HG02588 (cell line): ENCODE measurements at regions not wholly inside any gene's neighbourhood (a gene's known extent, or its start where the extent isn't known, plus 50 kb on each side); places are given as distances from the start of the nearest gene placed in this dataset.

Experiments
- ATAC-seq: cut with Tn5 transposase; IDR thresholded peaks from one replicate; pipeline ENCODE4 v1.9.1; 2021; ENCODE audit warnings: mild to moderate bottlenecking, moderate library complexity; ENCODE audit not compliant: unreplicated experiment

GRCh38 chr18:63071701-63072141 lies 247.8 kb downstream of the BCL2 start:
- no peak for ATAC-seq

GRCh38 chr18:63070767-63071502 lies 248.6 kb downstream of the BCL2 start:
- ATAC-seq = no peak

GRCh38 chr18:63069496-63069895 lies 250.1 kb downstream of the BCL2 start:
- ATAC-seq = no peak

- no peak for ATAC-seq
Observed at GRCh38 chr18:63067939-63068338, 251.6 kb downstream of the BCL2 start.

- no peak for ATAC-seq
Observed at GRCh38 chr18:63065172-63065571, 254.4 kb downstream of the BCL2 start.

- no peak for ATAC-seq
Observed at GRCh38 chr18:63063171-63063570, 256.4 kb downstream of the BCL2 start.

GRCh38 chr18:63062246-63062645 lies 257.3 kb downstream of the BCL2 start:
- no peak for ATAC-seq

- no peak for ATAC-seq
Observed at GRCh38 chr18:63061303-63061702, 258.3 kb downstream of the BCL2 start.

GRCh38 chr18:63058521-63058920 lies 261.0 kb downstream of the BCL2 start:
- ATAC-seq = no peak

- no peak for ATAC-seq
Observed at GRCh38 chr18:63057707-63058106, 261.9 kb downstream of the BCL2 start.

GRCh38 chr18:63054901-63055584 lies 264.5 kb downstream of the BCL2 start:
- ATAC-seq = no peak

GRCh38 chr18:63051928-63052327 lies 267.6 kb downstream of the BCL2 start:
- no peak for ATAC-seq

GRCh38 chr18:63050667-63051395 lies 268.7 kb downstream of the BCL2 start:
- peak; percentile 63 for ATAC-seq

GRCh38 chr18:63046375-63046774 lies 273.2 kb downstream of the BCL2 start:
- no peak for ATAC-seq

GRCh38 chr18:63043516-63043915 lies 276.1 kb downstream of the BCL2 start:
- ATAC-seq = no peak

- ATAC-seq = no peak
Observed at GRCh38 chr18:63042351-63042750, 277.2 kb downstream of the BCL2 start.

GRCh38 chr18:63040788-63041410 lies 278.7 kb downstream of the BCL2 start:
- ATAC-seq = peak; percentile 71

GRCh38 chr18:63037491-63037890 lies 282.1 kb downstream of the BCL2 start:
- ATAC-seq = no peak

- ATAC-seq = no peak
Observed at GRCh38 chr18:63031375-63031774, 288.2 kb downstream of the BCL2 start.
